Astrocyte (in vitro differentiated cells and primary cell): ENCODE measurements at regions not wholly inside any gene's neighbourhood (a gene's known extent, or its start where the extent isn't known, plus 50 kb on each side); places are given as distances from the start of the nearest gene placed in this dataset.

ENCODE experiments used
- DNase-seq: peaks from one replicate; pipeline ENCODE4 v3.0.0-alpha.2; 2010; ENCODE audit warnings: low read depth
- FAIRE-seq: peaks from 2 replicates; lab custom pipeline; 2011; peaks lifted over from hg19 to GRCh38; lab: Jason Lieb, UNC
- H2AFZ ChIP-seq: 2 replicates; pipeline ENCODE4 v1.6.0; 2012; ENCODE audit warnings: low read depth, low read length, inconsistent platforms
- H3K27ac ChIP-seq: 2 replicates; pipeline ENCODE4 v1.5.1; 2011; ENCODE audit warnings: low read depth, low read length, inconsistent platforms
- H3K27me3 ChIP-seq: 2 replicates; pipeline ENCODE4 v1.6.0; 2011; ENCODE audit warnings: low read length, inconsistent platforms; ENCODE audit not compliant: insufficient read depth
- H3K36me3 ChIP-seq: 2 replicates; pipeline ENCODE4 v1.5.1; 2011; ENCODE audit warnings: low read length, inconsistent platforms; ENCODE audit not compliant: insufficient read depth
- H3K4me1 ChIP-seq: 2 replicates; pipeline ENCODE4 v1.5.1; 2011; ENCODE audit warnings: low read length, inconsistent platforms; ENCODE audit not compliant: insufficient read depth
- H3K4me2 ChIP-seq: 2 replicates; pipeline ENCODE4 v1.6.0; 2012; ENCODE audit warnings: low read length, inconsistent platforms
- H3K4me3 ChIP-seq: 2 replicates; pipeline ENCODE4 v1.5.1; 2011; ENCODE audit warnings: low read depth, mild to moderate bottlenecking, low read length, inconsistent platforms; ENCODE audit not compliant: insufficient read depth
- H3K79me2 ChIP-seq: 2 replicates; pipeline ENCODE4 v1.6.0; 2012; ENCODE audit warnings: mild to moderate bottlenecking, low read length, inconsistent platforms; ENCODE audit not compliant: insufficient read depth
- H3K9ac ChIP-seq: 2 replicates; pipeline ENCODE4 v1.6.0; 2012; ENCODE audit warnings: mild to moderate bottlenecking, low read length, inconsistent platforms
- H3K9me3 ChIP-seq: 2 replicates; pipeline ENCODE4 v1.5.1; 2012; ENCODE audit warnings: low read depth, mild to moderate bottlenecking, low read length, inconsistent platforms; ENCODE audit not compliant: insufficient read depth
- H4K20me1 ChIP-seq: 2 replicates; pipeline ENCODE4 v1.6.0; 2012; ENCODE audit warnings: low read length, inconsistent platforms; ENCODE audit not compliant: insufficient read depth
- H3K27ac Mint-ChIP-seq: one replicate; pipeline ENCODE4 v1.8.0; 2021; ENCODE audit warnings: mild to moderate bottlenecking, mixed read lengths; ENCODE audit not compliant: unreplicated experiment
- H3K27me3 Mint-ChIP-seq: one replicate; pipeline ENCODE4 v1.8.0; 2021; ENCODE audit warnings: low read depth, mixed read lengths; ENCODE audit not compliant: unreplicated experiment
- H3K36me3 Mint-ChIP-seq: one replicate; pipeline ENCODE4 v1.8.0; 2021; ENCODE audit warnings: low read depth, mixed read lengths; ENCODE audit not compliant: unreplicated experiment
- H3K4me1 Mint-ChIP-seq: one replicate; pipeline ENCODE4 v1.8.0; 2021; ENCODE audit warnings: low read depth, mixed read lengths; ENCODE audit not compliant: unreplicated experiment
- H3K4me3 Mint-ChIP-seq: one replicate; pipeline ENCODE4 v1.8.0; 2021; ENCODE audit warnings: mild to moderate bottlenecking, moderate library complexity, mixed read lengths; ENCODE audit not compliant: unreplicated experiment
- H3K9me3 Mint-ChIP-seq: one replicate; pipeline ENCODE4 v1.8.0; 2021; ENCODE audit warnings: mild to moderate bottlenecking, mixed read lengths; ENCODE audit not compliant: unreplicated experiment
- CTCF ChIP-seq: IDR thresholded peaks from 2 replicates; pipeline ENCODE4 v1.5.1; 2011; ENCODE audit warnings: low read depth, mild to moderate bottlenecking, inconsistent platforms, low read length, moderate library complexity; ENCODE audit not compliant: insufficient read depth
- EZH2 ChIP-seq: IDR thresholded peaks from 2 replicates; pipeline ENCODE4 v1.6.1; 2012; ENCODE audit warnings: mild to moderate bottlenecking, low read length, inconsistent platforms; ENCODE audit not compliant: insufficient read depth

- H3K9me3 Mint-ChIP-seq, result no peaks in the 10 kb centered on the region
These were observed 372.0 kb downstream of the ARAP2 start for GRCh38 chr4:35872273-35872672.

GRCh38 chr4:35879479-35879878, 364.8 kb downstream of the ARAP2 start:
- H3K4me2 ChIP-seq, result no peak overlapping the region
- no peak for DNase-seq
- Mint-ChIP-seq H3K4me1 (no peaks in the 10 kb centered on the region), H3K27me3 (no peaks in the 10 kb centered on the region), H3K36me3 (no peaks in the 10 kb centered on the region), H3K27ac (no peak overlapping the region), H3K4me3 (no peak overlapping the region), H3K9me3 (no peaks in the 10 kb centered on the region)
- H3K4me1 ChIP-seq, result no peaks in the 10 kb centered on the region
- no peak overlapping the region for H3K4me3 ChIP-seq
- TF ChIP-seq CTCF, result no peak
- no peak for TF ChIP-seq EZH2
- no peak overlapping the region for H2AFZ ChIP-seq
- H3K79me2 ChIP-seq, result no peaks in the 10 kb centered on the region
- H3K27me3 ChIP-seq, result no peaks in the 10 kb centered on the region
- no peak overlapping the region for H3K27ac ChIP-seq
- no peak overlapping the region for H3K9ac ChIP-seq
- no peaks in the 10 kb centered on the region for H4K20me1 ChIP-seq
- no peaks in the 10 kb centered on the region for H3K36me3 ChIP-seq
- H3K9me3 ChIP-seq, result no peaks in the 10 kb centered on the region
- no peak for FAIRE-seq

More at GRCh38 chr4:35872273-35872672, 372.0 kb downstream of the ARAP2 start:
- TF ChIP-seq EZH2 (no peak), CTCF (no peak)
- Histone ChIP-seq H3K4me1 (no peaks in the 10 kb centered on the region), H3K27ac (no peak overlapping the region), H3K9me3 (peaks cover 4% of the 10 kb centered on the region), H3K4me2 (no peak overlapping the region), H3K4me3 (no peak overlapping the region), H4K20me1 (no peaks in the 10 kb centered on the region), H3K79me2 (no peaks in the 10 kb centered on the region), H3K36me3 (no peaks in the 10 kb centered on the region), H2AFZ (no peak overlapping the region), H3K9ac (no peak overlapping the region), H3K27me3 (no peaks in the 10 kb centered on the region)
- Mint-ChIP-seq H3K27me3 (no peaks in the 10 kb centered on the region), H3K4me3 (no peak overlapping the region), H3K36me3 (no peaks in the 10 kb centered on the region), H3K27ac (no peak overlapping the region), H3K4me1 (no peaks in the 10 kb centered on the region)
- DNase-seq (no peak), FAIRE-seq (no peak)

GRCh38 chr4:35883108-35883507, 361.2 kb downstream of the ARAP2 start:
- Mint-ChIP-seq H3K4me3 (no peak overlapping the region), H3K27me3 (no peaks in the 10 kb centered on the region), H3K36me3 (no peaks in the 10 kb centered on the region), H3K27ac (no peak overlapping the region), H3K4me1 (no peaks in the 10 kb centered on the region), H3K9me3 (no peaks in the 10 kb centered on the region)
- Histone ChIP-seq H2AFZ (no peak overlapping the region), H3K4me3 (no peak overlapping the region), H3K27ac (no peak overlapping the region), H3K9ac (no peak overlapping the region), H3K4me2 (no peak overlapping the region), H3K79me2 (no peaks in the 10 kb centered on the region), H4K20me1 (no peaks in the 10 kb centered on the region), H3K36me3 (no peaks in the 10 kb centered on the region), H3K27me3 (no peaks in the 10 kb centered on the region), H3K4me1 (no peaks in the 10 kb centered on the region), H3K9me3 (no peaks in the 10 kb centered on the region)
- no peak for DNase-seq
- TF ChIP-seq CTCF (no peak), EZH2 (no peak)
- FAIRE-seq, result no peak
